ENCODE measurements at regions not wholly inside any gene's neighbourhood (a gene's known extent, or its start where the extent isn't known, plus 50 kb on each side); places are given as distances from the start of the nearest gene placed in this dataset.

DNA sequence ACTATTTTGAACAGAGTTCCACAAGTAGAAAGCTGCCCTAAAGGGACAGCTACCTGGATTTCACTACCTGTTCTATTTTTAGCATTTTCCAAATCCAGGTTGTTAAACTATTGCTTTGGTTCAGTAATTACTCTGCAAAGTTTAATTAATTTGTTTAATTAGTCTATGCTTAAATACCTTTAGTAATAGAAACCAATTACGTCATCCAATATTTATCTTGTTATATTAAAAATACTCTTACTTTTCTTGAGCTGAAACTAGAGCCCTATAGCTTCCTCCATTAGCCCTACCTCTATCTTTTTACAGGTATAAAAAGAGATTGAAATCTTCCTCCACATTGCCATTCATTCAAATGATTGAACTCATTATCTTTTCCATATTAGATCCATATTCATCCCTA lies 514.6 kb downstream of the DSC3 start:
- Histone ChIP-seq H3K9ac (no peak overlapping the region), H3K4me2 (no peak overlapping the region), H3K4me1 (no peaks in the 10 kb centered on the region), H3K9me3 (no peaks in the 10 kb centered on the region), H3K4me3 (no peak overlapping the region), H3K27ac (no peak overlapping the region), H3K27me3 (no peaks in the 10 kb centered on the region), H3K36me3 (no peaks in the 10 kb centered on the region), H4K20me1 (no peaks in the 10 kb centered on the region)
- no peak for TF ChIP-seq Cebpa-rat (IDR thresholded peaks at IDR 0.05)

DNA sequence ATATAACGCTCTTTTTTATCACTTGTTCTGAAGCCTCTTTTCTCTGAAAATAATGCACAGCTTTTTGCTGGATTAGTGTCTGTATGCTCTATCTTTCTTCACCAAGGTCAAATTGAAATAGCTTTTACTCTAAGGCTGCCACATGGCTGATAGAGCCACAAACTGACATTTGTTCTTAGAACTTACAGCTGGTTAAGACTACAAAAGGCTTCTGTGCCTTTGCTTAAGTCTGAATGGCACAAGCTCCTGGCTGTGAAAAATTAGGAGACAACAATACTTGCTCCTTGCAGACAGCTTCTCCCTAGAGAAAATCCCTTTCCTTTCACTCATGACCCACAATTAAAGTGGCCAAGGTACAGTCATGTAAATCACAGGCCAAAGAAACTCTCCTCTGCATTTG lies 515.3 kb downstream of the DSC3 start:
- no peak for TF ChIP-seq Cebpa-rat (IDR thresholded peaks at IDR 0.05)
- Histone ChIP-seq H4K20me1 (no peaks in the 10 kb centered on the region), H3K27me3 (no peaks in the 10 kb centered on the region)

DNA sequence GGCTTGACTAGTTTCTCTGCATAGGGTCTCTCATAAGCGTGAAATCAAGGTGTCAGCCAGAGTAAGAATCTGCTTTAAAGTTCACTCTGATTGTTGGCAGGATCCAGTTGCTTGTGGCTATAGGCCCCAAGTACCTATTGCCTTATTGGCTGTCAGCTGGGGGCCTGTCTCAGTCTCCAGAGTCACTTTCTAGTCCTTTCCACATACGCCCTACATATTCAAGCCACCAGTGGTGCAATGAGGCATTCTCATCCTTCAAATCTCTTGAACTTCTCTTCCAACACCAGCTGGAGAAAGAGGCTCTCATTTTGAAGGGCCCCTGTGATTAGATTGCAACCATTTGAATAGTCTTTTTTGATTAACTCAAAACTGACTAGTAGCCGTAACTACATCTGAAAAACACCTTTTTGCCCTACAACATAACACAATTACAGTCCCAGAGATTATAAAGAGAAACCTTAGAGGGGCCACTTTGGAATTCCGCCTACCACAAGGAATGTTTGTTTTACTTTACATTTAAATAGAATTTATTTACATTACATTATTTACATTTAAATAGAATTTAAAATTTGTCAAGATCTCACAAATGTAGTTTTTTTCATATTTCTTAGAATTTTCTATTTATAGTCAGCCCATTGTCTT lies 520.1 kb downstream of the DSC3 start:
- TF ChIP-seq Cebpa-rat (IDR thresholded peaks at IDR 0.05) = no peak
- Histone ChIP-seq H3K27me3 (no peaks in the 10 kb centered on the region), H4K20me1 (no peaks in the 10 kb centered on the region), H3K36me3 (no peaks in the 10 kb centered on the region), H3K4me1 (no peaks in the 10 kb centered on the region), H3K9ac (no peak overlapping the region), H3K4me2 (no peak overlapping the region), H3K27ac (no peak overlapping the region), H3K4me3 (no peak overlapping the region), H3K9me3 (no peaks in the 10 kb centered on the region)

More for the DNA sequence above, 515.3 kb downstream of the DSC3 start:
- Histone ChIP-seq H3K4me3 (no peak overlapping the region), H3K9ac (no peak overlapping the region), H3K9me3 (no peaks in the 10 kb centered on the region), H3K36me3 (no peaks in the 10 kb centered on the region), H3K4me1 (no peaks in the 10 kb centered on the region), H3K27ac (no peak overlapping the region), H3K4me2 (no peak overlapping the region)

DNA sequence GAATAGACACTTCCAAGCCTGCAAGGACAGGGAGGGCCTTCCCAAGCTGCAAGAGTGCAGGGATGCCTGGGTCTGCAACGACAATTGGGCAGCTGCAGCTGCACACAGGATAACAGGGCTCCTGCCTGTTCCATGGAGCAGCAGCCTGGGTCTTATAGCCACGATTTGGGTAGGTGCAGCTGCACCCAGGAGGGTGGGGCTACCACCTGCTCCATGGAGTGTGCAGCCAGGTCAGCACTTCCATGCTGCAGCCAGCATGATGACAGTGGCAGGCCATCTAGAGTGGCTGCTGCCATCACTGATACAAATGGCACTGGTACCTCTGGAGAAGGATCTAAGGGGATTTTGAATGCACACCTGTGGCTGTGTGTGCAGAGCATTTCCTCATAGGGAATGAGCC lies 528.5 kb downstream of the DSC3 start:
- TF ChIP-seq Cebpa-rat (IDR thresholded peaks at IDR 0.05) = no peak
- Histone ChIP-seq H3K4me3 (no peak overlapping the region), H3K36me3 (no peaks in the 10 kb centered on the region), H3K9me3 (no peaks in the 10 kb centered on the region), H3K27ac (no peak overlapping the region), H3K27me3 (no peaks in the 10 kb centered on the region), H3K4me2 (no peak overlapping the region), H3K9ac (no peak overlapping the region), H3K4me1 (no peaks in the 10 kb centered on the region), H4K20me1 (no peaks in the 10 kb centered on the region)

DNA sequence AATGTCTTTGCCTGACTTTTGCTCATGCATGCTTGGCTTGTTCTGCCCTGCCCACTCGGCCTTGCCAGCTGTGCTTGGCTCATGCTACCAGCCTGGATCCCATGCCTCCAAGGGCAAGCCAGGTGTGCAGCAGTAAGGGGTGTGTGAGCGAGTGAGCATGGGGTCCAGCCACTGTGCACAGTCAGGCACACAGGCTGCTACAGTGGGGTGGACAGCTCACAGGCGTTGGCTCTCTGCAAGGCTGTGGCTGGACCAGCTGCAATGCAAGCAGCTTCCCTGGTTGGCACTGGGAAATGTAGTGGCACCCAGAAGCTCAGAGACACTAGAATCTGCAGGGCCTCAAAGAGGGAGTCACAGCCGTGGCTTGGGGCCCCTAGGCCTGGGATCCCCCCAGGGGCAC lies 529.7 kb downstream of the DSC3 start:
- Histone ChIP-seq H3K4me1 (no peaks in the 10 kb centered on the region), H4K20me1 (no peaks in the 10 kb centered on the region), H3K9me3 (no peaks in the 10 kb centered on the region), H3K36me3 (no peaks in the 10 kb centered on the region), H3K27me3 (no peaks in the 10 kb centered on the region), H3K27ac (no peak overlapping the region), H3K4me3 (no peak overlapping the region), H3K4me2 (no peak overlapping the region), H3K9ac (no peak overlapping the region)
- TF ChIP-seq Cebpa-rat (IDR thresholded peaks at IDR 0.05) = no peak

DNA sequence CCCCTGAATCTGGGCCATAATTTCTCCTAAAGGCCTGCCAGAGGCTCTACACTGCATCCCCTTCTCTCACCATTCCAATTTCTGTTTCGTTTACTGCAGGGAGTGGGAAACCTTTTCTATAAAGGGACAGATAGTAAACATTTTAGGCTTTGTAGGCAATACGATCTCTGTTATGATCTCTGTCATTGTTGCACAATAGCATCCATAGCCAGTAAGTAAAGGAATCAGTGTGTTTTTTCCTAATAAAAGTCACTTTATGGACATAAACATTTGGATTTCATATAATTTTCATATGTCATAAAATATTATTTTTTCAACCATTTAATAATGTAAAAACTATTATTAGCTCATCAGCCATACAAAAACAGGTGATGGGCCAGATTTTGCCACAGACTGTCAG lies 531.7 kb downstream of the DSC3 start:
- Histone ChIP-seq H3K4me2 (no peak overlapping the region), H3K4me3 (no peak overlapping the region), H3K4me1 (no peaks in the 10 kb centered on the region), H3K9ac (no peak overlapping the region), H3K9me3 (no peaks in the 10 kb centered on the region), H3K27me3 (no peaks in the 10 kb centered on the region), H3K27ac (no peak overlapping the region), H4K20me1 (no peaks in the 10 kb centered on the region), H3K36me3 (no peaks in the 10 kb centered on the region)
- no peak for TF ChIP-seq Cebpa-rat (IDR thresholded peaks at IDR 0.05)

DNA sequence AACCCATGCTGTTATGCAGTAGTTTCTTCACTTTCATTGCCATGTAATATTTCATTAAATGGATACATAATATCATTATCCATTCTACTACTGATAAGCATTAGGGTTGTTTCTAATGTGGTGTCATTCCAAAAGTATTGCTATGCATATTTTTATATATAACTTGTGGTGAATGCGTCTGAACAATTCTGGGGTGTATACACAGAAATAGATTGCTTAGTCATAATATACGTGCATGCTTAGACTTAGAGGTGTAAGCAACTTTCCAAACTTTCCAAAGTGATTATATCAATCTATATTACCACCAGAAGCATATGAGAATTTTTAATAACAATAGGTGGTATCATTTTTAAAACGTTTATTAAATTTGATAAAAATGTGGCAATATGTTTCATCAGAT lies 540.9 kb downstream of the DSC3 start:
- Histone ChIP-seq H3K9ac (no peak overlapping the region), H3K4me2 (no peak overlapping the region), H3K9me3 (no peaks in the 10 kb centered on the region), H3K4me3 (no peak overlapping the region), H4K20me1 (no peaks in the 10 kb centered on the region), H3K4me1 (no peaks in the 10 kb centered on the region), H3K27ac (no peak overlapping the region), H3K36me3 (no peaks in the 10 kb centered on the region), H3K27me3 (no peaks in the 10 kb centered on the region)
- no peak for TF ChIP-seq Cebpa-rat (IDR thresholded peaks at IDR 0.05)

DNA sequence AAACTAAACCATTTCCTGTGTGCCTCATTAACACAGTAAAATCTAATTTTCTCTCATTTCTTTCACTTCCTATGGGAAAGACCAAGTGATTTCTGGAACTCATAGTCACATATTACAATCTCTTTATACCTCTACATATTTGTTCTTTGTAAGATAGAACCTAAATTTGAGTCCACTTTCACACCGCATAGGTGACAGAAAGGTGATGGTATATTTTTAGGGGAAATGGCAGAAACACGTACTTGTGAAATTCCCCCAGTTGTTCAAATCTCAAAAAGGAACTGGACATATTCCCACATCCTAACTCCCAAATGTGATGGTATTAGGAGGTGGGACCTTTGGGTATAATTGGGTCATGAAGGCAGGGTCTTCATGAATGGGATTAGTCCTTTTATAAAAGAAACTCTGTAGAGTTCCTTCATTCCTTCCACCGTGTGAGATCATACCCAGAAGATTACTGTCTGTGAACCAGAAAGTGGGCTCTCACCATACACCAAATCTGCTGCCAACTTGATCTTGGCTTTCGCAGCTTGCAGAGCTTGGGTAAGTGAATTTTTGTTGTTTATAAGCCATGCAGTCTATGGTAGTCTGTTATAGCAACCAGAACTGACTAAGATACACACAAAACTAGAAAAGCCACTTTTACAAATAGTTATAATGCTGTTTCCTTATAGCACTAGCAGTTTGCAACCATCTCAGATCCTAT lies 542.1 kb downstream of the DSC3 start:
- no peaks in the 10 kb centered on the region for H3K4me1 ChIP-seq
- H3K27ac ChIP-seq = no peak overlapping the region
- TF ChIP-seq Cebpa-rat (IDR thresholded peaks at IDR 0.05) = no peak
- no peaks in the 10 kb centered on the region for H3K27me3 ChIP-seq
- no peaks in the 10 kb centered on the region for H3K9me3 ChIP-seq
- no peak overlapping the region for H3K9ac ChIP-seq
- H3K4me3 ChIP-seq = no peak overlapping the region
- no peak overlapping the region for H3K4me2 ChIP-seq
- no peaks in the 10 kb centered on the region for H3K36me3 ChIP-seq
- H4K20me1 ChIP-seq = no peaks in the 10 kb centered on the region

DNA sequence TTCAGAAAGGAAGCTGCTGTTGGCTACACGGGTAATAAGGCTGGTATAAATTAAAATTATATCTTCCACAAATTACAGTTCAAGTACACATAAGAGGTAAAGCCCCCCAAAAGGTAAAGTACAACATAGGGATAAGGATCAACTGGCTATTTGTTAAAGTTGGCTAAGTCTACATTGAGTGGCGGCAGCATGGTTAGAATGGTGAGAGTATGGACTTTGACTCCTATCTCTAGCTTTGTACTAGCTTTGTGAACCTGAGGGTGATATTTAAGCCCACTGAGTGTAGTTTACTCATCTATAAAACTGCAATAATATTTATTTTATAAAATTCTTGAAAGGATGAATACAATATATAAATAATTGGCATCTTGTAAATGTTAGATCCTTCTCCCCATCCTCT lies 542.8 kb downstream of the DSC3 start:
- Histone ChIP-seq H3K27me3 (no peaks in the 10 kb centered on the region), H3K9me3 (no peaks in the 10 kb centered on the region), H3K4me3 (no peak overlapping the region), H3K4me2 (no peak overlapping the region), H3K36me3 (no peaks in the 10 kb centered on the region), H3K9ac (no peak overlapping the region), H3K27ac (no peak overlapping the region), H3K4me1 (no peaks in the 10 kb centered on the region), H4K20me1 (no peaks in the 10 kb centered on the region)
- no peak for TF ChIP-seq Cebpa-rat (IDR thresholded peaks at IDR 0.05)

DNA sequence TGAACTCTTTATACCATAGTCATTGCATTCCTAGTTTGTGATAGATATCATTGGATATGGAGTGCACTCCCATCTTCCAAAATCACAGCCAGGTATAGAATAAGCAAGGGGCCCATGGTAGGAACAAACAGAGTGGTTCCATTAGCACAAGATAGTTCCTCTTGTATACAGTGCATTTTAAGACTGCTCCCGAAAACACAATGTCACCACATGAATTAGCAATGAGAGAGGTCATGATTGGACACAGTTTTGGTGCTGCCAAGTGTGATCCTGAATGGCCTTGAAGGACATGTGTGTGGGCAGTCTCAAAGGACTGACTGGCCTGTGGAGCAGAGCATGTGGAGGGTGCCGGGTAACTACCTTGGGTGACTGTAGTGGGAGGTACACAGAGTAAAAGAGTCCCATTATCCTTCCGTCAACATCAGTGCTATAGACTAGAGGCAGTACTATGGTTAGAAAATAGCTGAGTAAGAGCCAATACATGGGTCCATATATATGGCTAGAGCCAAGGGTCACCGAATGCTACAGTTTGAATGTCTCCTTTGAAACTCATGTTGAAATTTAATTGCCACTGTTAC lies 549.9 kb downstream of the DSC3 start:
- no peaks in the 10 kb centered on the region for H3K9me3 ChIP-seq
- no peak for TF ChIP-seq Cebpa-rat (IDR thresholded peaks at IDR 0.05)
- no peaks in the 10 kb centered on the region for H4K20me1 ChIP-seq
- H3K36me3 ChIP-seq = no peaks in the 10 kb centered on the region
- H3K9ac ChIP-seq = no peak overlapping the region
- no peak overlapping the region for H3K27ac ChIP-seq
- H3K4me3 ChIP-seq = no peak overlapping the region
- no peak overlapping the region for H3K4me2 ChIP-seq
- no peaks in the 10 kb centered on the region for H3K27me3 ChIP-seq
- no peaks in the 10 kb centered on the region for H3K4me1 ChIP-seq
